H1 (cell line): ENCODE measurements at regions not wholly inside any gene's neighbourhood (a gene's known extent, or its start where the extent isn't known, plus 50 kb on each side); places are given as distances from the start of the nearest gene placed in this dataset.

Experiments
- CEBPB ChIP-seq: IDR thresholded peaks from 2 replicates; pipeline ENCODE4 v1.6.1; 2012; ENCODE audit warnings: low read depth, low read length
- GTF2F1 ChIP-seq: IDR thresholded peaks from 2 replicates; pipeline ENCODE4 v1.6.1; 2012; ENCODE audit warnings: low read depth, low read length, improper control_type of control experiment, borderline replicate concordance
- POLR2A ChIP-seq, 2 experiments: IDR thresholded peaks; 1 replicate in 1 of 2; 2 replicates in 1 of 2; pipeline ENCODE4 v1.6.1; 2011; ENCODE audit warnings: low read depth in 2 of 2, low read length in 2 of 2, mild to moderate bottlenecking in 2 of 2; ENCODE audit errors: control extremely low read depth in 1 of 2
- YY1 ChIP-seq: IDR thresholded peaks from 2 replicates; pipeline ENCODE4 v1.6.1; 2011; ENCODE audit warnings: low read depth, mild to moderate bottlenecking, low read length
- TF ChIP-seq, protein P1 (sequence below), 3 experiments: IDR thresholded peaks; 1 replicate in 2 of 3; 2 replicates in 1 of 3; pipeline versions ENCODE4 v1.5.1 to v1.6.1; 2011; ENCODE audit warnings: low read length in 3 of 3, mild to moderate bottlenecking in 3 of 3, inconsistent platforms in 2 of 3, low read depth in 1 of 3, moderate library complexity in 1 of 3; ENCODE audit not compliant: insufficient read depth in 1 of 3; ENCODE audit errors: control extremely low read depth in 1 of 3
- TF ChIP-seq, protein P2 (sequence below): IDR thresholded peaks from 2 replicates; pipeline ENCODE4 v1.6.1; 2012; ENCODE audit warnings: low read length, inconsistent platforms

- TF ChIP-seq, protein P1, sequence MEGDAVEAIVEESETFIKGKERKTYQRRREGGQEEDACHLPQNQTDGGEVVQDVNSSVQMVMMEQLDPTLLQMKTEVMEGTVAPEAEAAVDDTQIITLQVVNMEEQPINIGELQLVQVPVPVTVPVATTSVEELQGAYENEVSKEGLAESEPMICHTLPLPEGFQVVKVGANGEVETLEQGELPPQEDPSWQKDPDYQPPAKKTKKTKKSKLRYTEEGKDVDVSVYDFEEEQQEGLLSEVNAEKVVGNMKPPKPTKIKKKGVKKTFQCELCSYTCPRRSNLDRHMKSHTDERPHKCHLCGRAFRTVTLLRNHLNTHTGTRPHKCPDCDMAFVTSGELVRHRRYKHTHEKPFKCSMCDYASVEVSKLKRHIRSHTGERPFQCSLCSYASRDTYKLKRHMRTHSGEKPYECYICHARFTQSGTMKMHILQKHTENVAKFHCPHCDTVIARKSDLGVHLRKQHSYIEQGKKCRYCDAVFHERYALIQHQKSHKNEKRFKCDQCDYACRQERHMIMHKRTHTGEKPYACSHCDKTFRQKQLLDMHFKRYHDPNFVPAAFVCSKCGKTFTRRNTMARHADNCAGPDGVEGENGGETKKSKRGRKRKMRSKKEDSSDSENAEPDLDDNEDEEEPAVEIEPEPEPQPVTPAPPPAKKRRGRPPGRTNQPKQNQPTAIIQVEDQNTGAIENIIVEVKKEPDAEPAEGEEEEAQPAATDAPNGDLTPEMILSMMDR (IDR thresholded peaks at IDR 0.05; ENCODE audit: control extremely low read depth in 1 of 3, insufficient read depth in 1 of 3, low read depth in 1 of 3, low read length in 3 of 3) = no peak
- TF ChIP-seq YY1 (no peak), CEBPB (no peak), POLR2A (IDR thresholded peaks at IDR 0.05; ENCODE audit: control extremely low read depth in 1 of 2, low read depth in 2 of 2, low read length in 2 of 2) (no peak), GTF2F1 (no peak)
- TF ChIP-seq, protein P2, sequence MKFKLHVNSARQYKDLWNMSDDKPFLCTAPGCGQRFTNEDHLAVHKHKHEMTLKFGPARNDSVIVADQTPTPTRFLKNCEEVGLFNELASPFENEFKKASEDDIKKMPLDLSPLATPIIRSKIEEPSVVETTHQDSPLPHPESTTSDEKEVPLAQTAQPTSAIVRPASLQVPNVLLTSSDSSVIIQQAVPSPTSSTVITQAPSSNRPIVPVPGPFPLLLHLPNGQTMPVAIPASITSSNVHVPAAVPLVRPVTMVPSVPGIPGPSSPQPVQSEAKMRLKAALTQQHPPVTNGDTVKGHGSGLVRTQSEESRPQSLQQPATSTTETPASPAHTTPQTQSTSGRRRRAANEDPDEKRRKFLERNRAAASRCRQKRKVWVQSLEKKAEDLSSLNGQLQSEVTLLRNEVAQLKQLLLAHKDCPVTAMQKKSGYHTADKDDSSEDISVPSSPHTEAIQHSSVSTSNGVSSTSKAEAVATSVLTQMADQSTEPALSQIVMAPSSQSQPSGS = no peak
Observed at GRCh38 chr4:152153476-152154270, 382.2 kb downstream of the FBXW7 start.
